GM18868 (cell line): ENCODE measurements at regions not wholly inside any gene's neighbourhood (a gene's known extent, or its start where the extent isn't known, plus 50 kb on each side); places are given as distances from the start of the nearest gene placed in this dataset.
"Not testable (repeated sequence)": the region's sequence is repeated elsewhere in the genome, so short reads cannot be mapped to it uniquely, and the experiment has no call there.

Experiments used
- ATAC-seq: cut with Tn5 transposase; IDR thresholded peaks from one replicate; pipeline ENCODE4 v1.9.1; 2021; ENCODE audit warnings: mild to moderate bottlenecking, moderate library complexity; ENCODE audit not compliant: unreplicated experiment

GRCh38 chr6:8181160-8181881 lies 79.0 kb upstream of the EEF1E1 start:
- no peak for ATAC-seq

DNA sequence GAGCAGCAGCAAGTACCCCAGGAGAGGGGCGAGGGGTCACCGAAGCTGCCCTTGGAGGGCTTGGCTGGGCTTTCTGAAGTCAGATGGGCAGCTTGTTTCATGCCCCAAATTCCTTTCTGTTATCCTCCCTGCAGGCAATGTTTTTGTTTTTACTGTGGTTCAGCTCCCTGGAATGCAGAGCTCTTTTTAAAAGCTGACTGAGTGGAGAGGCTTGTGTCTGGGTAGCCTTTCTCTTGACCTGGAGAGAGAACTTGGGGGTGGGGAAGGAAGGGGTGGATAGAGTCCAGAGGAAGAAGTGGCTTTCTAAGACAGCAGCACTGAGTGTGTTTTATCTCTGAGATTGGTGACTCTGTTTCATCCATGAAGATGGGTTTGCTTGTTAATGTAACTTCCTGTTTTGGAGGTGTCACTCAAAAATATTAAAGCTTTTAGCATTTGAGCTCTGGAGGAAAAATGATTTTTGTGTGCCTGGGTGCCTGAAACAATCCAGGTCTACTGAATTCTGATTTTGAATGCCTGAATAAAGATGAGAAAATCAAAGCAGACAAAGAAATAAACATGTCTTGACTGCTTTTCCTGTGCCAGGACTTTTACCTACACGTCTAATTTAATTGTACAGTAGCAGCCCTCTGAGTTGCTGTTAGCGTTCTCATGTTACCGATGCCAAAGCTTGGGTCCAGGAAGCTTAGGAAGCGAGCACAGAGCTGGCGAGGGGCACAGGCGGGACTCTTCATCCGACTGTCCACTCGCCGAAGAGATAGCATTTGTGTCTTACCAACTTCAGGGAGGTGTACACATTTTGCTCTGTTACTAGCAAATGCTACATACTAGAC lies 78.2 kb upstream of the EEF1E1 start:
- no peak for ATAC-seq

GRCh38 chr6:8177721-8178120 lies 75.4 kb upstream of the EEF1E1 start:
- ATAC-seq, result no peak

- no peak for ATAC-seq
These were observed 72.9 kb upstream of the EEF1E1 start for GRCh38 chr6:8175046-8175777.

- ATAC-seq, result no peak
These were observed 72.2 kb upstream of the EEF1E1 start for GRCh38 chr6:8174571-8174970.

- ATAC-seq, result no peak
These were observed 70.2 kb upstream of the EEF1E1 start for GRCh38 chr6:8172530-8172929.

GRCh38 chr6:8170754-8171153 lies 68.4 kb upstream of the EEF1E1 start:
- ATAC-seq, result no peak

- ATAC-seq, result no peak
These were observed 67.9 kb upstream of the EEF1E1 start for GRCh38 chr6:8170245-8170644.

DNA sequence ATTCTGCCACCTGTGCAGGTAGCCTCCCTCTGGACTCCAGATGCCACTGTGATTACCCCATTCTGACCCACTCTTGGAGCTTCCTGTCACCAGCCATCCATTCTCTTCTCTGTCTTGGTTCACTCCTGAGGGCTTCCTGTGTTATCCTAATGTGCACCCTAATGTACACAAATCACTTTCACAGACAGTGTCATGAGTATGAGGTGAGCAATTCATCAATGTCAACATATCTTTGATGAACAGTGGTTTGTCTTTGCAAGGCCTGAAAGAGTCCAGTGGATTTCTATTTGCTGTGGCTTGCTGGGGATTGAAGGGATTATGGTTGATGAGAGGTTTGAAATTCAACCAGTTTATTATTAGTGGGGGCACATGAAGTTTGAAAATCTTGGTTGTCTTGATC lies 63.8 kb upstream of the EEF1E1 start:
- ATAC-seq, result no peak

DNA sequence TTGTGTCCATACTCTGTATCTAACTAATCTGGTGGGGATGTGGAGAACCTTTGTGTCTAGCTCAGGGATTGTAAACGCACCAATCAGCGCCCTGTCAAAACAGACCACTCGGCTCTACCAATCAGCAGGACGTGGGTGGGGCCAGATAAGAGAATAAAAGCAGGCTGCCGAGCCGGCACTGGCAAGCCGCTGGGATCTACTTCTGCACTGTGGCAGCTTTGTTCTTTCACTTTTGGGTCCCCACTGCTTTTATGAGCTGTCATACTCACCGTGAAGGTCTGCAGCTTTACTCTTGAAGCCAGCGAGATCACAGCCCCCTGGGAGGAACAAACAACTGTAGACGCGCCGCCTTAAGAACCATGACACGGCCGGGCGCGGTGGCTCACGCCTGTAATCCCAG lies 62.7 kb upstream of the EEF1E1 start:
- not testable (repeated sequence) for ATAC-seq

DNA sequence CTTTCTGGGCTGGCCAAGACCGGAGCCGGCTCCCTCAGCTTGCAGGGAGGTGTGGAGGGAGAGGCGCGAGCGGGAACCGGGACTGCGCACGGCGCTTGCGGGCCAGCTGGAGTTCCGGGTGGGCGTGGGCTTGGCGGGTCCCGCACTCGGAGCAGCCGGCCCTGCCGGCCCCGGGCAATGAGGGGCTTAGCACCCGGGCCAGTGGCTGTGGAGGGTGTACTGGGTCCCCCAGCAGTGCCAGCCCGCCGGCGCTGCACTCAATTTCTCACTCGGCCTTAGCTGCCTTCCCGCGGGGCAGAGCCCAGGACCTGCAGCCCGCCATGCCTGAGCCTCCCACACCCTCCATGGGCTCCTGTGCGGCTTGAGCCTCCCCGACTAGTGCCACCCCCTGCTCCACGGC lies 61.9 kb upstream of the EEF1E1 start:
- ATAC-seq, result not testable (repeated sequence)

DNA sequence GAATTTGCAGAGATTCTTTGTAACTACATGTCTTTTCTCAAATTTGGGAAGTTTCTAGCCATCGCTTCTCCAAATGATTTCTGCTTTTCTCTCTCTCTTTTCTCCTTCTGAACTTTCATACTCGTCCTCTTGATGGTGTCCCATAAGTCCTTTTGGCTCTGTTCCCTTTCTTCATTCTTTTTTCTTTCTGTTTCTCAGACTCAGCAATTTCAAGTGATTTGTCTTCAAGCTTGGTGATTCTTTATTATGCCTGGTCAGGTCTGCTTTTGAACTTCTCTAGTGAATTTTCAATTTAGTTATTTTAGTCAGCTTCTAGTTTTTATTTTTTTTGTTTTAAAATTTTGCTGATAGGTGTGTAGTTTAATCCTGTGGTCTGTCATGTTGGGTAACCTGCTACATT lies 57.6 kb upstream of the EEF1E1 start:
- ATAC-seq, result no peak

- ATAC-seq, result no peak
These were observed 55.5 kb upstream of the EEF1E1 start for GRCh38 chr6:8157839-8158238.

DNA sequence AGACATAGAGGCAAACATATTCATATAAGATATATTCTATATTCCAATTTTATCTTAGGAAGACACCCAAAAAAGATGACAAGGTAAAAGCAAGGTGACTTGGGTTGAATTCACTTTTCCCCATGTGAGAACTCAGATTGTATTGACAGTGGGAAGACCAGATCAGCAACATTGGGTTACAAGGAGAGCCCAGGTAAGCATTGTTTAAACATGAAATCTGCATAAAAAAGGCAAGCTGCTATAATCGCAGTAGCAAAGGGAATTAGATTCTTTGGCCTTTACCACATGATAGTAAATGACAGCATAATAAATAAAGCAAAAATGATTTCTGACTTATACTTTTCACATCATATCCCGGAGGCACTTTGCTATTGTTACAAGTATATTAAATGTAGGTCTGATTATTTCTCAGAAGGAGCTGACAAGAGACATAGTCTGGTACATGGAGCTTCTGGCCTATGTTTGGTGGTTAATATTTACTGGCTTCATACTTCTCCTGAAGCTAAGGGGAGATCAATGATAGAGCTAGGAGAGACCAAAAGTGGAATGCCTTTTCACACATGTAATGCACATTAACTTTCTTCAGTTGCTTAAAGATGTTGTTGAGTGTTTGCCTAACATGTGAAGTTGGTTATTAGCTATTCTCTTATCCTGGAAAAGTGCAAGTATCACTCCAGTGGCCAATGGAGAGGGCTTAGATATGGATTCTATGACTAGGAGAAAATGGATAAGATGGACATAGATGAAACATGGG lies 53.1 kb upstream of the EEF1E1 start:
- no peak for ATAC-seq
